ENCODE measurements at regions not wholly inside any gene's neighbourhood (a gene's known extent, or its start where the extent isn't known, plus 50 kb on each side); places are given as distances from the start of the nearest gene placed in this dataset.

- Histone ChIP-seq H3K4me1 (no peaks in the 10 kb centered on the region), H3K27me3 (no peaks in the 10 kb centered on the region), H3K27ac (replicated peaks in 1 of 4) (no peak overlapping the region), H3K36me3 (no peaks in the 10 kb centered on the region), H3K9me3 (no peaks in the 10 kb centered on the region), H3K4me3 (no peak overlapping the region)
- TF ChIP-seq CTCF (IDR thresholded peaks at IDR 0.05) (no peak), EP300 (IDR thresholded peaks at IDR 0.05) (no peak), POLR2A (IDR thresholded peaks at IDR 0.05; ENCODE audit: low read depth) (no peak), POLR2AphosphoS5 (IDR thresholded peaks at IDR 0.05) (no peak)
- WGBS, result 58% methylated on average over 2 of the region's 2 CpGs
- intact Hi-C loops (cut with DNase I), result no loop called here
- no peak for DNase-seq (ENCODE audit: extremely low spot score)
Measured at GRCh38 chrX:30948051-30948450, 59.0 kb upstream of the TAB3 start.

- Histone ChIP-seq H3K27ac (replicated peaks in 1 of 4) (no peak overlapping the region), H3K27me3 (no peaks in the 10 kb centered on the region), H3K4me1 (no peaks in the 10 kb centered on the region), H3K36me3 (no peaks in the 10 kb centered on the region), H3K4me3 (no peak overlapping the region), H3K9me3 (no peaks in the 10 kb centered on the region)
- TF ChIP-seq POLR2AphosphoS5 (IDR thresholded peaks at IDR 0.05) (no peak), CTCF (IDR thresholded peaks at IDR 0.05) (no peak), POLR2A (IDR thresholded peaks at IDR 0.05; ENCODE audit: low read depth) (no peak), EP300 (IDR thresholded peaks at IDR 0.05) (no peak)
- intact Hi-C loops (cut with DNase I), result no loop called here
- DNase-seq (ENCODE audit: extremely low spot score), result no peak
Measured at GRCh38 chrX:30943984-30944383, 54.9 kb upstream of the TAB3 start.

DNA sequence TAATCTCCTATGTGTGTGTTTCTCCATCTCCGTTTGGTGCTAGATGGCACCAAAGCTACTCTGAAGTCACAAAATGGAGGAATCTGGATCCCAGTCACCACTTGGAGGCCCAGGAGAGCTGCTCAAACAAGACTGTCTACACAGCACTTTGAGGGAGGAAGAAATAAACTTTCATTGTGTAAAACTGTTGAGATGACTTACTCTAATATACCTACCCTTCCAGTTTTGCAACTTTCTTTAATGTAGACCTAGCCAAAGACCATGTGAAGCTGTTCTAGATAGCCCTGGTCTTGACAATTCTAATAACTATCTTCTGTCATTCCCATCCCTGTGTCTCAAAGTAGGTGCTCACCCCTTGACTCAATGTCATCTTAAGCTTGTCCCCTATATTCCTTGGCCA, 52.8 kb upstream of the TAB3 start:
- no peak for TF ChIP-seq EP300 (IDR thresholded peaks at IDR 0.05)
- no peak for TF ChIP-seq POLR2A (IDR thresholded peaks at IDR 0.05; ENCODE audit: low read depth)
- TF ChIP-seq POLR2AphosphoS5 (IDR thresholded peaks at IDR 0.05), result no peak
- no peak for TF ChIP-seq CTCF (IDR thresholded peaks at IDR 0.05)
- no peak for DNase-seq (ENCODE audit: extremely low spot score)
- intact Hi-C loops (cut with DNase I), result no loop called here
- Histone ChIP-seq H3K4me3 (no peak overlapping the region), H3K36me3 (no peaks in the 10 kb centered on the region), H3K9me3 (no peaks in the 10 kb centered on the region), H3K4me1 (no peaks in the 10 kb centered on the region), H3K27me3 (no peaks in the 10 kb centered on the region), H3K27ac (replicated peaks in 1 of 4) (no peak overlapping the region)
- 79% methylated on average over 1 of the region's 1 CpG for WGBS

DNA sequence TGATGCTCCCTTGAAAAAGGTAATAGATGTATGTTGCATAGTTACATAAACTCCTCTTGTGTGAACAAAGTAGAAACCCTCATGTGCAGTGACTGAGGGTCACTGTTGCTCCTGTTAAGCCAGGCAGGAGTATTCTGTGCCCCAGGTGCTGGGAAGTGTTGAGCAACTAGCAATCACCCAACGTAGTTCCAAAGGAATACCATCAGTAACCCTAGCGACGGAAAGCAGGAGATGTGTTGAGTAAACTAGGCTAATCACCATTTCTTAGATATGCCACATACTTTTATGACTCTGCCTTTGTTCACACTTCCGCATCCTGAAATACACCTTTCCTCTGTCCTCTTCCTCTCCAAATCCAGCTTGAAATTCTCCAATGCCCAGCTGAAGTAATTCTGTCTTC, 50.9 kb upstream of the TAB3 start:
- TF ChIP-seq POLR2AphosphoS5 (IDR thresholded peaks at IDR 0.05) (no peak), EP300 (IDR thresholded peaks at IDR 0.05) (no peak), CTCF (IDR thresholded peaks at IDR 0.05) (no peak)
- Histone ChIP-seq H3K36me3 (no peaks in the 10 kb centered on the region), H3K4me1 (no peaks in the 10 kb centered on the region), H3K27ac (replicated peaks in 1 of 4) (no peak overlapping the region), H3K27me3 (no peaks in the 10 kb centered on the region), H3K4me3 (no peak overlapping the region), H3K9me3 (no peaks in the 10 kb centered on the region)
- no peak for DNase-seq (ENCODE audit: extremely low spot score)
- intact Hi-C loops (cut with DNase I), result no loop called here
- WGBS, result 71% methylated on average over 4 of the region's 4 CpGs

Measured in esophagus muscularis mucosa (tissue), 4 donors.